Sciatic nerve (tissue), 2 donors: ENCODE measurements at regions not wholly inside any gene's neighbourhood (a gene's known extent, or its start where the extent isn't known, plus 50 kb on each side); places are given as distances from the start of the nearest gene placed in this dataset.

ENCODE experiments used
- ATAC-seq: fragments of 200-7000 bp; cut with Tn5 transposase; one replicate; pipeline ENCODE4 v1.9.1; 2020; ENCODE audit warnings: mild to moderate bottlenecking, moderate library complexity
- DNase-seq: peaks from one replicate; pipeline ENCODE4 v3.0.0-alpha.2; 2020; ENCODE audit warnings: low spot score
- intact Hi-C: fragments of 100-400 bp; cut with DNase I; formaldehyde crosslinking; loops from one replicate; pipeline ENCODE4 v1.14.2; 2022
- donor health status: DM: no; HTN: no; CAD: no.
- donor health status: DM: no; HTN: no; CAD: no.

DNA sequence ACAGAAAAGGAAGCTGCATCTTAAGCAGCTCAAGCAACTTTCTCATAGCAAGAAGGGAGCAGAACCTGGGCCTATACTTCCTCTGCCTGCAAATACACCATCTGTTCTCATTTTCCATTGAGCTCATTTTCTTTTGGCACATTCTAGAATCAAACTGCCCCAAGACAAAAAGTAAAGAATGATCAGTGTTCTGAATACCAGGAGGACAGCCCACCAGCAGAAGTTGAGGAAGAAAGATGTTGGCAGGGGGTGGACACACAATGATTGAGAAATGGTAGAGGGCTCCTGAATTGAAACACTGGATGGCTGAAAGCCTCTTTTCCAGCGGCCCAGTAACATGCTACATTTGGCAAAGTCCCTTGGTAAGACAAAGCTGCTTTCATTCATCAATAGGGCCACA, 171.8 kb downstream of the MED10 start:
- DNase-seq (no peak), ATAC-seq (no peak)
- intact Hi-C loops: no loop called here

DNA sequence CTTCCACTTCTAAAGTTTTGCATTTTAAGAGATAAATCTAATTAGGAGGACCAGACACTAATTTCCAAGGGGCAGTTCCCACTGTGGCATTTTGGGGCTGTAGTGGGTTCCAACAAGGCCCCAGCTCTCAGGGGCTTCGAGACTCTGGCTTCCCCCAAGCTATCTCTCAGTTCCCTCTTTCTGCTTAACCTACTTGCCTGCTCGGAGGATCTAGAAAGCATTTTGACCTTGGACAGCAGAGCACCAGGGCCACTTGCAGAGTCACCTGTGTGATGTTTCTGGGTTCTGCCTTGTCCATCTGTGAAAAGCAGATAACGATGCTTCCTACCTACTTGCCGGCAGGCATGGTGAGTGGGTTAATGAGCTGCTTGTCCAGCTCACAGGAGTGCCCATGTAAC, 175.4 kb downstream of the MED10 start:
- DNase-seq: no peak
- no peak for ATAC-seq
- intact Hi-C loops: no loop called here

DNA sequence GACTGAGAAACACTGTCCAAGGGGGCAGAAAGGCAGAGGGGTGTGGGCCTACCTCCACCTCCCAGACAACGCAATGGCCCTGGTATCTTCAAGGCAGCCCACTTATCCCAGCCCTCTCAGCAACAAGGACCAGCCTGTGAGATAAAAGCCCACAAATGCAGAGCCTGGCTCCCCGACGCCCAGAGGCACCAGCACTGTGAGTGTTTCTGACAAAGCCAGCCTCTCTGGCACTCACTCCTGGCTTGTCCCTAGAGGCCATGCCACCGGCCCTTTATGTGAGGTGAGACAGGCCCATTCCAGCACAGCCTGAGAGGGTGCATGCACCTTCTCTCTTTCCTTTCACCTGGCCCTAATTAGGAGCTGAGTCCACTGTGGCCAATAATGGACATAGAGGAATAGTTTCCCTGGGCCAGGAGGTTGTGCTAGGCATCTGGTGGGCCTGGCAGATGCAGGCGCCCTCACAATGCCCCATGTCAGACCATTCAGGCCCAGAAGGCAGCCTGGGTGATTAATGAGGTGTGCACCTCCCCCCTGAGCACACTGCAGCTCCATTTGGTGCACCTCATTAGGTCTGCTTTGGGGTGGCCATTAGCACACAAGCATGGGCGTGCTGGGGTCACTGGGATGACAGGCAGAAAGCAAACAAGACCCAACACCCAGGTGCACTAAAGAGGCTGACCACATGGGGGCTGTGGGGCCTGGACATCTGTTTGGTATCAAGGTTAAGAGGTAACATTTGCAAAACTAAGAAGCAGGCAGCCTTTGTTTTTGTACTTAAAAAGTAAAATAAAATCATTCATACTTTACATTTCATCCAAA, 176.0 kb downstream of the MED10 start:
- intact Hi-C loops: no loop called here
- ATAC-seq (no peak), DNase-seq (no peak)

DNA sequence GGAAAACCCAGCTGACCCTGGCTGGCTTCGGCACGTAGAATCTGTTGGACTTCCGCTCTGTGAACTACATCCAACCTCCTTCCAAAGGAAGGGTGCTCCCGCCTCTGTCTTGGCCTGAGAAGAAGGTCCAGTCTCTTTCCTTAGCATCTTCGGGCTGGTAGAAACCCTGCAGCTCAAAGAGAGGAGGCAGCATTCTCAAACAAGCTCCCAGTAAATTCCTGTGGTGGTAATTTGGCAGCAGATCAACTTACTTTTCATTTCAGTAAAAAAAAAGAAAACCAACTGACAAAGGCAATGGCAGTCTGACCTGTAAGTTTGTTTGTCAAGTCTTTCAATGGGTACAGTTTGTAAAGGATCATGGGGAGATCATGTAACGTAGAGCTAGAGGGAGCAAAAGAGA, 176.7 kb downstream of the MED10 start:
- DNase-seq (no peak), ATAC-seq (no peak)
- intact Hi-C loops: no loop called here

DNA sequence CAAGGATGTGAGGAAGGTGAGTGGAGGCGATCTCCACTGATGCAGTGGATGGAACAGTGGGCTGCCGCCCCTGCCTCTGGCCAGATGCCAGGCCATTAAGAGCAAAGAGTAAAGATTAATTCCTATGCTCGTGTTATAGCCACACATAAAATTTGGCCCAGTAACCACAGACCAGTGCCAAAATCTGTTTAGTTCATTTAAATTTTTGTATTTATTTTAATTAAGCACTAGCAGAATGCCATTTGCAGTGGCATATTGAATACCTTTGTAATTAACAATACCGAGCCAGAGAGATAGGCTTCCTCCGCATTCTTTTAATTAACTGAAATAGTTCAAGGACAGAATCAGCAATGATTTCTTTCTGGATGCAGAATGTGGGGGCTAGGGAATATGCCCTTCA, 179.8 kb downstream of the MED10 start:
- DNase-seq: no peak
- no peak for ATAC-seq
- intact Hi-C loops: no loop called here

DNA sequence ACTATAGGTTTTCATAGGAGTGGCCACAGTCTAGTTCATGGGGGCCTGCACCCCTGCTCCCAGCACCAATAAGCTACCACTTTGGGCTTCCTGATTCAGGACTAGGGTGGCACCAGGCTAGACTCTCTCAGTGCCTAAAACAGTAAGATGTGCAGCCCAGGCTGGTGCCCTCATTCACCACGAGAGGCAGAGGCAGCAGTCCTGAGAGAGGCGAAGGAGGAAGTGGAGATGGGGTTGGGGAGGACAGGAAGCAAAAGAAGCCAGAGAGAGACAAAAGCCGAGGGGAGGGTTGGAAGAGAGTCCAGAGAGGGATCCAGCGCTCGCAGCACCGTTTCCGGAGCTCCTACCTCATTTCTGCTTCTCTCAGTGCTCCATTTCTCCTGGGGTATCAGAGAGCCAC, 180.9 kb downstream of the MED10 start:
- intact Hi-C loops: no loop called here
- ATAC-seq: no peak
- no peak for DNase-seq

DNA sequence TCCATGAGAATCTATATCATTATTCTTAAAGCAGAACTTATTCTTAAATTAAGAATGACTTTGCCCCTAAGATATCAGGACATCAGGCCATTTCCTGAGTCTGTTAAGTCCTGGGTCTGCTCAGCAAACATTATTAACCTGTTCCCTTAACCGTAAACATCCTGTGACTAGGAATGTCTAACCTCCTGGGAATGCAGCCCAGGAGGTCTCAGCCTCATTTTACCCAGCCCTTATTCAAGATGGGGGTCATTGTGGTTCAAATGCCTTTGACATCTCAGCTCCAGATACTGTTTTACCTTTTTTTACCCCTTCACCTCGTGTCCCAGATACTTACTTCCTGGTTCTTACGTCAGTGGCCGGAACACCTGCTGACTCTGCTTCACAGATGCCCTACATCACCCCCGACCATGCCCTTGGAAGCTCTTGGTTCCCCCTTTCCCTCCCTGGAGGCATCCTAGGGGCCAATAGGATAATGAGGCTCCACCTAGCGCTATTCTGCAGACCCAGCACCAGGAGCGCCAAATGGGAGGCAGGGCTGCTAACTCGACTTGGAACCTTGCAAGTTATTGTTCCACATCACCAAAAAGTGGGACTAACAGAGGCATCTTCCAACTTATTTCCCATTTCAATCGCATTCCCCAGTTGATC, 182.5 kb downstream of the MED10 start:
- DNase-seq (no peak), ATAC-seq (no peak)
- intact Hi-C loops: no loop called here

DNA sequence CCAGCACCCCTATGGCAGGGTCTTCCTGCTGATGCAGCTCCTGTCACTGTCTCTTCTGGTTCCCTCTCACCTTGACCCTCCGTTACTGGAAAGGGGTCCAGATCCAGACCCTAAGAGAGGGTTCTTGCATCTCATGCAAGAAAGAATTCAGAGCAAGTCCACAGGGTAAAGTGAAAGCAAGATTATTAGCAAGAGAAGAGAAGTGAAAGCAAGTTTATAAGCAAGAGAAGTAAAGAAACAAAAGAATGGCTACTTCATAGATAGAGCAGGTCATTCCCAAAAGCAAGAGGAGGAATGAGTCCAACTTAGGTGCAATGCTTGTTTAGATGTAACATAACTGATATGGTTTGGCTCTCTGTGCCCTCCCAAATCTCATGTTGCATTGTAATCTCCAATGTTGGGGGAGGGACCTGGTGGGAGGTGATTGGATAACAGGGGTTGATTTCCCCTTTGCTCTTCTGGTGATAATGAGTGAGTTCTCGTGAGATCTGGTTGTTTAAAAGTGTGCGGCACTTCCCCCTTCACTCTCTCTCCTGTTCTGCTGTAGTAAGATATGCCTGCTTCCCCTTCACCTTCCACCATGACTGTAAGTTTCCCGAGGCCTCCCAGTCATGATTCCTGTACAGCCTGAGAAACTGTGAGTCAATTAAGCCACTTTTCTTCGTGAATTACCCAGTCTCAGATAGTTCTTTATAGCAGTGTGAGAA, 183.3 kb downstream of the MED10 start:
- ATAC-seq (no peak), DNase-seq (no peak)
- intact Hi-C loops: no loop called here

DNA sequence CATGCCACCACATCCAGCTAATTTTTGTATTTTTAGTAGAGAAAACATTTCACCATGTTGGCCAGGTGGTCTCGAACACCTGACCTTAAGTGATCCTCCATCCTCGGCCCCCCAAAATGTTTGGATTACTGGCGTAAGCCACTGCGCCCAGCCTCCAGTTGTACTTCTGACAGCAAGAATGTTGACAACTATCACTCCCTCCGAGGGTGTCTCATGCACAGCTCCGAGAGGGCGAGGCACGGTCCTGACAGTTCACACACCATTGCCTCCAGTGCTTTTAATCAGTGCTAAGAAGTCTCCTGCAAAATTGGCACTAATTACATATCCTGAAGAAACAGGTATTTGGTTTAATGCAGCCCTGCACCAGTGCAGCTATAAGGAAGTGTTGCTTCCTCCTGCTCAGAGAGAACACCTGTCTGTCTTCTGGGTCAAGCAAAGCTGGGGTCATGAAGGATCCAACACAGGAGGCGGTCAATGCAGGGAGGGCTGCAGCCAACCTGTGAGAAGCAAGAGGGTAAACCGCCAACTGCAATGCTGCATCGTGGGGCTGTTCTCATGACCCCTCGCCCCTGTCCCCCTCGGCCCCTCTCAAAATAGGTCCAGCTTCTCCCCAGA, 184.0 kb downstream of the MED10 start:
- DNase-seq (no peak), ATAC-seq (no peak)
- intact Hi-C loops: no loop called here

DNA sequence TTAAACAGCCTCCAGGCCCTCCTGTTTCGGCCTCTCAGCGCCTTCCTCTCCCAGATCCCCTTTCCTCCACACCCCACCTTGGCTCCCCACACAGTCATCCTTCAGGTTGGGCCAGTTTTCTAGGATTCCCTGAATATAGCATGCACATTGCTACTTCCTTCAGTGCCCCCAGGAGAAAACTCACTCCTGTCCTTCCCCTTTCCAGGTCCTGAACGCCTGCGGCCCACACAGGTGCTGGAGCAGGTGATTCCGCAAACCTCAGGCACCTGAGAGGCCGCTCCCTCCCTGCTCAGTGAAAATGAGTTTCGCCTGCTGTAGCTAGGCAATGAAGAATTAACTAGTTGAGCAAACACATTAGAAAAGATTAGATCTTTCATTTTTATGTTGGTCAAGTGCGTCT, 185.0 kb downstream of the MED10 start:
- DNase-seq (no peak), ATAC-seq (no peak)
- intact Hi-C loops: no loop called here

DNA sequence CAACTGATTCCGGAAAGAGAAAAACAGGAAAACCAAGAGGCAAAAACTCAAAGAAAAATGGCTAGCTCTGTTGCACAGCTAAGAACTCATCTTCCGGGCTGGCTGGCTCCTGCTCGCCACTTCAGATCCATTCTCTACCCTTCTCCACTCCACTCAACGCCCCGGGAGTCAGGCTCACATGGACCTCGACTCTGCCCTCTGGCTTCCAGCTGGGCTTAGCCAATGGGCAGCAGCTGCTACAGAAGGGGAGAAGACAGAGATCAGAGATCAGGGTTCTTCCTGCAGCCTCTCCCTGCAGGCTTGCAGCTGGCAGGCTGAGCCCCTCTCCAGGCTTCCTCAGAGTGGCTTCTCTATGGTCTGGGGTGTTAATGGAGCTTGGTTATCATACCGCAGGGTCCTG, 187.5 kb downstream of the MED10 start:
- intact Hi-C loops: no loop called here
- DNase-seq: no peak

DNA sequence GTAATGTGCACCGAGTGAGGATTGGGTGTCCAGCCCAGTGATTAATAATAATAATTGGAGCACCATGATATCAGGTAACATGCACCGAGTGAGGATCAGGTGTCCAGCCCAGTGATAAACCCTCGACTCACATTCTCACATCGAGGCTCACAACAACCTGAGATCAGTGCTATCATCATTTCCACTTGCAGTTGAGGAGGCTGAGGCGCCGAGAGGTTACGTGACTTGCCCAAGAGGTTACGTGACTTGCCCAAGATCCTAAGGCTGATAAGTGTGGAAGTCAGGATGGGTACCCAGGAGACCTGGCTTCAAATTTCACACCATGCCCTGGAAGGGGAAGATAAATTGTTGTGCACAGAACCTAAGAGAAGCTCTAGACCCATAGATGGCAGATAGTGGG, 189.4 kb downstream of the MED10 start:
- no peak for DNase-seq
- intact Hi-C loops: no loop called here
- ATAC-seq: no peak

More for the DNA sequence above, 187.5 kb downstream of the MED10 start:
- ATAC-seq: no peak

DNA sequence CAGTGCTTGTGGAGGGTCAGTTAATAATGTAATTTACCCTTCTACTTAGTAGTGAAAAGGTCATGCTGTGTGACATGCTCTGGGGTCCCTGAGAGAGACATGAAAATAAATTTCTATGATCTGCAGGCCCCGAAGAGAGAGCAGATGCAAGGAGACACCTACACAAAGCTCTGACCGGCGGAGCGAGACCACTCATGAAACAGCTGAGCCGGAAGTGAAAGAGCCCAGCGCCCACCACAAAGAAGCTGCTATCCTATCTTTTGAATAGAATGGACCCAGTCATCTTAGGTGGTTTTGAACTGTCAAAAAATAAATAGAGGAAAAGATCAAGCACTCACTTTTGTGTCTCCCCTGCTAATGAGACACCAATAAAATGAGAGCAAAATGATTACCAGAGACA, 190.0 kb downstream of the MED10 start:
- intact Hi-C loops: no loop called here
- no peak for DNase-seq
- ATAC-seq: no peak

DNA sequence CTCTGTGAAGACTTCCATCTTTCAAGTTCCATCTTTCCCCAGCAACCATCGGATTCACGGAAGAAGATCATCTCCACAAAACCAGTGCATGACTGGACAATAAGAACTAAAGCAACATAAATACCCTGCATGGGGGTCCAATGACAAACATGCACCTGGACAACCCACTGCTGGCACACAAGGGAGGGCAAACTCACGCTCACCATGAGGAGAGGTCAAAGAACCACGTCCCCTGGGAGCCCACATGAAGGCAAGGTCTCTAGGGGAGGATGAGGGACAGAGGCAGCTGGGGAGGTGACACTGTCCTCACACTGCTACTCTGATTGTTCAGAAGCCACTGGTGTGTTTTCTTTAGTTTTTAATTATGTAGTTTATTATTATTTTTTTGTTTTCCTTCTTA, 190.8 kb downstream of the MED10 start:
- intact Hi-C loops: no loop called here
- DNase-seq (no peak), ATAC-seq (no peak)

DNA sequence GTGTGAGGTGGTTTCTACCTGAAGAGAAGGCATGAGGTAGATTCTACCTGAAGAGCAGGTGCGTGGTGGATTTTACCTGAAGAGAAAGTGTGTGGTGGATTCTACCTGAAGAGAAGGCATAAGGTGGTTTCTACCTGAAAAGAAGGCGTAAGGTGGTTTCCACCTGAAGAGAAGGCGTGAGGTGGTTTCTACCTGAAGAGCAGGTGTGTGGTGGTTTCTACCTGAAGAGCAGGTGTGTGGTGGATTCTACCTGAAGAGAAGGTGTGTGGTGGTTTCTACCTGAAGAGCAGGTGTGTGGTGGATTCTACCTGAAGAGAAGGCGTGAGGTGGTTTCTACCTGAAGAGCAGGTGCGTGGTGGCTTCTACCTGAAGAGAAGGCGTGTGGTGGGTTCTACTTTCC, 192.8 kb downstream of the MED10 start:
- no peak for ATAC-seq
- no peak for DNase-seq
- intact Hi-C loops: no loop called here

DNA sequence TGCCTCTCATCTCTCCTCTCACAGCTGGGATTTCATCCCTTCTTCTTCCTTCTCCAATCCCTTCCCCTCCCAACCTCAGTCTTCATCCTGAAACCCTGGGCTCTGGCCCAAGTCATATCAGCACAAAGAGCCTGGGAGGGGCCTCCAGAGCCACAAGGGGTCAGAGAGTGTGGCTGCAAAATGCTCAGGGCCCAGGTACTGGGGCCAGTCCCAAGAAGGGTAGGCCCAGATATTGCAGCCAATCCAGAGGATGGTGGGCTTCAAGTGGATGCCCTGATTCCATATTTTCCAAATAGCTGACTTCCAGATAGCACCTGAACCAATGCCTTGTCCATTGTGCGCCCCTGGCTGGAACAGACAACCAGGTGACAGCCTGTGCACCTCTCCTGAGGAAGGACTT, 193.9 kb downstream of the MED10 start:
- intact Hi-C loops: no loop called here
- DNase-seq: no peak
- no peak for ATAC-seq

DNA sequence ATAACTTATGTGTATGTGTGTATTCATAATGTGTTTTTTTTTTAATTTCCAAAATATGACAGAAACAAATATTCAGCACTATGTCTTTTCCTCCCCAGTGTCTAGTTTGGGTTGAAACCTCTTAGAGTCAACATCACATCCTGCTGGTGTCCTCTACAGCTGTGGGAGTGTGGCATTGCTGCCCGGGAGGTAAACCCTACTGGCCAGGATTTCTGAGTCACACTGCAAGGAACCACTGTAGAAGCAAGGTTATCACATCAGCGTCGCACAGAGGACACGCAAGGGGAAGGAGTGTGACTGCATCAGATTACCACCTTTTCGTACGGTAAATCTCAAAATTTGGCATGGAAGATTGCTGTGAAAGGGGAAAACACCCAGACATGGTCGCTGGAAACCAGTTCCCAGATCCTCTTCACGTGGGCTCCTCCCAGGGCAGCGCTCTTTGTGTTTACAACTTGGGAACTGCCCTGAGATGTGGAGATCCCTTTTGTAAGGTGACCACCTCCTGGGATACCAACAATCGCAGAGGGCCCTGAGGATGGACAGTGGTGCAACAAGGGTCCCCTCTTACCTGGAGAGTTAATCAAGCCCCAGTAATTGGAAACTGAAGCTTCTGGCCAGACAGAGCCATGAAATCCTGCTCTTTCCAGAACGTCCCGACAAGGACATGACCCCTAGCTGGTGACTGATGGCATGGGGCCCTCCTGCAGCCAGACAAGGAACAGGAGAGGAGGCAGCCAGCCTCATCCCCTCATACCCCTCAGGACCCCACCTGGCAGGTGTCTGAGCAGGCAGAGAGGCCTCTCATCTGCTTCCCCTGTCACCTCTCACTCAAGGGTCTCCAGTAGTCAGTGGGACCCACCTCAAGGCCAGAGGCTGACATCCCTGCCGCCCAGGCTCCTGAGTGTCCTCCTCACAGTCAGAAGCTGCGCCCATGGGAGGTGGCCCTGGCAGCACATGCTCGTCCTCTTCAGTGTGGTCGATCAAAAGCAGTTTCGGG, 194.7 kb downstream of the MED10 start:
- intact Hi-C loops: no loop called here
- no peak for DNase-seq
- no peak for ATAC-seq

DNA sequence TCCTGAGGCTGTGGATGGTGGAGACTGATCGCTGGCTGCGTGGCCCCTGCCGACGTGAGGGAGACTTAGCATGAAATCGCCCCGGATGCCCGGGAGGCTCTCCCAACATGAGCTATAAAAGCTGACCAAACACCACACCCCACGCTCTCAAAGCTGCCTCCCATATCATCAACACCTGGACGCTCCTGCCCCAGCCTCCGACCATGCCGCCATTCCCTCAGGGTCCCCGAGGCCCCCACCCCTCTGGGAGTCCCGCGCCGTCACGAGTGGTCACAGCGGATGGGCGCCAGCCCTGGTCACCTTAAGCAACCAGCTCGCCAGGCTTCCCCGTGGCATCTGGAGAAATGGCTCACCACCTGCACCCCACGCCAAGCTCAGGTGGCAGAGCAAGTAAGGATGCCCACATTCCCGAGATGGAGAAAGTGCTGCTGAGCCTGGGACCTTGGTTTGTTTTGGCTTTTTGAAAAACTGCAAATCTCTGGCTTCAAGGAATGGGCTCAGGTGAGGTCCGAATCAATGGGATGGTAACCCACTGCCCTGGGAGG, 196.0 kb downstream of the MED10 start:
- DNase-seq (no peak), ATAC-seq (no peak)
- intact Hi-C loops: no loop called here

DNA sequence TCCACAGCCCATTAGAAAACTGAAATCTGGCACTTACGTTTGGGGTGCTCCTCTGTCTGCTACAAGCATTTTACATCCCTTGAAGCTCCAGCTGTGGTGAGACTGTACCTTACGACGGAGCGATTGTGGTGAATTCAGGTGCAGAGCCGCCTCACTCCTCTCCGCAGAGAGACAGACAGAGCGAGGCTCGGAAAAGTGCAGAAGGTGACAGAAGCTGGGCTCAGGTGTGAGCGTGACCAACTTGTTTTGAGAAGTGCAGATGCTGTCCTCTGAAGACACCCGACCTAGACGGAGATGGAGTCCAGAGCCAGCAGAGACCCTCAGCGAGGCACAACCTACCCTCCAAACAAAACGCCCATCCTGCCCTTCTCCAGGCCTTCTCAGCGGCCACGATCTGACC, 196.5 kb downstream of the MED10 start:
- ATAC-seq (no peak), DNase-seq (no peak)
- intact Hi-C loops: no loop called here
